SK-N-SH (cell line): ENCODE measurements at regions not wholly inside any gene's neighbourhood (a gene's known extent, or its start where the extent isn't known, plus 50 kb on each side); places are given as distances from the start of the nearest gene placed in this dataset.

ENCODE experiments used
- CTCF ChIA-PET: fragments of 300-600, 350-600 bp; formaldehyde crosslinking; extraction: SDS; loops from one replicate; lab custom pipeline; 2021; lab: Yijun Ruan, JAX
- POLR2A ChIA-PET: fragments of 350-600 bp; sonication (Branson Sonifier 250); formaldehyde crosslinking; extraction: SDS; loops from one replicate; lab custom pipeline; 2020; ENCODE audit warnings: antibody characterized with exemption, inconsistent platforms; lab: Yijun Ruan, JAX
- DNase-seq: peaks from one replicate; pipeline ENCODE4 v3.0.0; 2012
- H2AFZ ChIP-seq: fragments of 200-600 bp; sonication (generic); 2 replicates; pipeline ENCODE4 v1.8.1; 2016; ENCODE audit warnings: antibody characterized with exemption, mild to moderate bottlenecking, low read depth
- H3F3A ChIP-seq: fragments of 200-600 bp; sonication (generic); replicated peaks from 2 replicates; pipeline ENCODE3; 2016; ENCODE audit warnings: antibody characterized with exemption, mild to moderate bottlenecking; ENCODE audit not compliant: insufficient read depth
- H3K27ac ChIP-seq, 2 experiments: fragments of 200-500 bp in 1 of 2; fragments of 200-600 bp in 1 of 2; sonication (Bioruptor generic) in 1 of 2; sonication (generic), shearing (Covaris generic) in 1 of 2; 2 replicates each; pipeline versions ENCODE4 v1.5.1 to v1.6.1; 2014 to 2016; ENCODE audit warnings: low read depth in 2 of 2, inconsistent platforms in 1 of 2, low read length in 1 of 2, mild to moderate bottlenecking in 1 of 2, mixed read lengths in 1 of 2
- H3K27me3 ChIP-seq: fragments of 200-600 bp; sonication (generic), shearing (Covaris generic); 2 replicates; pipeline ENCODE4 v1.6.1; 2016; ENCODE audit warnings: mixed run types; ENCODE audit not compliant: insufficient read depth
- H3K36me3 ChIP-seq, 2 experiments: fragments of 200-500 bp in 1 of 2; fragments of 200-600 bp in 1 of 2; sonication (Bioruptor generic) in 1 of 2; sonication (generic) in 1 of 2; replicated peaks in 1 of 2; 2 replicates each; pipeline versions ENCODE3 to v1.5.1; 2014 to 2016; ENCODE audit warnings: low read length in 1 of 2, mild to moderate bottlenecking in 1 of 2; ENCODE audit not compliant: insufficient read depth in 2 of 2, control insufficient read depth in 1 of 2
- H3K4me1 ChIP-seq, 2 experiments: fragments of 200-500 bp in 1 of 2; fragments of 200-600 bp in 1 of 2; sonication (Bioruptor generic) in 1 of 2; sonication (generic), shearing (Covaris generic) in 1 of 2; 2 replicates each; pipeline versions ENCODE4 v1.5.1 to v1.6.1; 2014 to 2016; ENCODE audit warnings: low read depth in 1 of 2, low read length in 1 of 2, mixed run types in 1 of 2; ENCODE audit not compliant: insufficient read depth in 2 of 2, control insufficient read depth in 1 of 2
- H3K4me2 ChIP-seq: fragments of 200-600 bp; sonication (generic), shearing (Covaris generic); 2 replicates; pipeline ENCODE4 v1.6.1; 2017; ENCODE audit warnings: mixed run types
- H3K4me3 ChIP-seq, 2 experiments: fragments of 200-500 bp in 1 of 2; fragments of 200-600 bp in 1 of 2; sonication (Bioruptor generic) in 1 of 2; sonication (generic), shearing (Covaris generic) in 1 of 2; 2 replicates each; pipeline versions ENCODE4 v1.5.1 to v1.8.1; 2014 to 2016; ENCODE audit warnings: low read depth in 2 of 2, inconsistent platforms in 1 of 2, low read length in 1 of 2, mild to moderate bottlenecking in 1 of 2, mixed read lengths in 1 of 2, moderate library complexity in 1 of 2
- H3K79me2 ChIP-seq: fragments of 200-600 bp; sonication (generic); 2 replicates; pipeline ENCODE4 v1.8.1; 2017; ENCODE audit warnings: mild to moderate bottlenecking; ENCODE audit not compliant: insufficient read depth
- H3K9ac ChIP-seq: fragments of 200-600 bp; sonication (generic); 2 replicates; pipeline ENCODE4 v1.6.1; 2017; ENCODE audit warnings: mixed run types
- H3K9me2 ChIP-seq: fragments of 200-600 bp; sonication (generic); 2 replicates; pipeline ENCODE4 v1.6.1; 2017; ENCODE audit warnings: mixed run types
- H3K9me3 ChIP-seq: fragments of 200-600 bp; sonication (generic); 2 replicates; pipeline ENCODE4 v1.6.1; 2017; ENCODE audit warnings: mixed run types, mild to moderate bottlenecking, moderate library complexity
- H4K20me1 ChIP-seq: fragments of 200-600 bp; sonication (generic); 2 replicates; pipeline ENCODE4 v1.6.1; 2017; ENCODE audit warnings: mild to moderate bottlenecking, mixed run types; ENCODE audit not compliant: insufficient read depth
- CHD2 ChIP-seq: fragments of 150-350 bp; IDR thresholded peaks from 2 replicates; pipeline ENCODE4 v1.6.1; 2018; ENCODE audit warnings: low read length; ENCODE audit not compliant: partially characterized antibody
- EP300 ChIP-seq, 2 experiments: IDR thresholded peaks; 2 replicates each; pipeline versions ENCODE4 v1.4.0 to v1.6.1; 2012; ENCODE audit warnings: borderline replicate concordance in 1 of 2, low read depth in 1 of 2, low read length in 1 of 2
- EZH2phosphoT487 ChIP-seq: fragments of 200-600 bp; sonication (generic); IDR thresholded peaks from 2 replicates; pipeline ENCODE4 v1.6.1; 2017; ENCODE audit warnings: low read depth, mixed run types, mild to moderate bottlenecking, antibody characterized with exemption, moderate library complexity, borderline replicate concordance
- FOSL2 ChIP-seq: IDR thresholded peaks from 2 replicates; pipeline ENCODE4 v1.4.0; 2012; ENCODE audit warnings: low read depth, mild to moderate bottlenecking, moderate library complexity, borderline replicate concordance
- FOXJ3 ChIP-seq: sonication (generic); formaldehyde crosslinking; IDR thresholded peaks from 2 replicates; pipeline ENCODE4 v1.5.1; 2020; ENCODE audit warnings: mild to moderate bottlenecking, missing genetic modification reagents
- GABPA ChIP-seq: IDR thresholded peaks from 2 replicates; pipeline ENCODE4 v1.4.0; 2012; ENCODE audit warnings: low read depth, mild to moderate bottlenecking
- GATA2 ChIP-seq: sonication (generic); formaldehyde crosslinking; IDR thresholded peaks from 2 replicates; pipeline ENCODE4 v1.5.0; 2020; ENCODE audit warnings: mild to moderate bottlenecking, missing genetic modification reagents
- MEF2A ChIP-seq: IDR thresholded peaks from 2 replicates; pipeline ENCODE4 v1.4.0; 2012; ENCODE audit warnings: low read depth, borderline replicate concordance
- NFIC ChIP-seq: IDR thresholded peaks from 2 replicates; pipeline ENCODE4 v1.4.0; 2012; ENCODE audit warnings: borderline replicate concordance
- POLR2AphosphoS5 ChIP-seq: IDR thresholded peaks from 2 replicates; pipeline ENCODE4 v1.6.1; 2012; ENCODE audit warnings: low read depth, low read length
- RCOR1 ChIP-seq: fragments of 150-350 bp; IDR thresholded peaks from 2 replicates; pipeline ENCODE4 v1.6.1; 2017; ENCODE audit warnings: antibody characterized with exemption, low read length
- RFX5 ChIP-seq: IDR thresholded peaks from 2 replicates; pipeline ENCODE4 v1.6.1; 2012; ENCODE audit warnings: mild to moderate bottlenecking, improper control_type of control experiment, low read length
- RXRA ChIP-seq: IDR thresholded peaks from 2 replicates; pipeline ENCODE4 v1.4.0; 2012; ENCODE audit warnings: low read depth, mild to moderate bottlenecking, borderline replicate concordance
- SIN3A ChIP-seq: IDR thresholded peaks from 2 replicates; pipeline ENCODE4 v1.6.1; 2012; ENCODE audit warnings: low read depth, mild to moderate bottlenecking, low read length, moderate library complexity, borderline replicate concordance
- TAF1 ChIP-seq: IDR thresholded peaks from 2 replicates; pipeline ENCODE4 v1.6.1; 2012; ENCODE audit warnings: low read depth, mild to moderate bottlenecking, low read length, moderate library complexity, borderline replicate concordance
- whole genome bisulfite sequencing: methylation state at CpG from one replicate; pipeline ENCODE4 v1.1.6; 2017; ENCODE audit warnings: low lambda C conversion rate; 5-methylcytosine and 5-hydroxymethylcytosine counted together
- TF ChIP-seq, protein P1 (sequence below): fragments of 150-350 bp; IDR thresholded peaks from 2 replicates; pipeline ENCODE4 v1.6.1; 2016; ENCODE audit warnings: mild to moderate bottlenecking, low read depth, low read length
- TF ChIP-seq, protein P2 (sequence below): fragments of 150-350 bp; IDR thresholded peaks from 2 replicates; pipeline ENCODE4 v1.6.1; 2017; ENCODE audit warnings: antibody characterized with exemption, low read length, low read depth, borderline replicate concordance
- TF ChIP-seq, protein P3 (sequence below): IDR thresholded peaks from 2 replicates; pipeline ENCODE4 v1.4.0; 2012; ENCODE audit warnings: low read depth, borderline replicate concordance

DNA sequence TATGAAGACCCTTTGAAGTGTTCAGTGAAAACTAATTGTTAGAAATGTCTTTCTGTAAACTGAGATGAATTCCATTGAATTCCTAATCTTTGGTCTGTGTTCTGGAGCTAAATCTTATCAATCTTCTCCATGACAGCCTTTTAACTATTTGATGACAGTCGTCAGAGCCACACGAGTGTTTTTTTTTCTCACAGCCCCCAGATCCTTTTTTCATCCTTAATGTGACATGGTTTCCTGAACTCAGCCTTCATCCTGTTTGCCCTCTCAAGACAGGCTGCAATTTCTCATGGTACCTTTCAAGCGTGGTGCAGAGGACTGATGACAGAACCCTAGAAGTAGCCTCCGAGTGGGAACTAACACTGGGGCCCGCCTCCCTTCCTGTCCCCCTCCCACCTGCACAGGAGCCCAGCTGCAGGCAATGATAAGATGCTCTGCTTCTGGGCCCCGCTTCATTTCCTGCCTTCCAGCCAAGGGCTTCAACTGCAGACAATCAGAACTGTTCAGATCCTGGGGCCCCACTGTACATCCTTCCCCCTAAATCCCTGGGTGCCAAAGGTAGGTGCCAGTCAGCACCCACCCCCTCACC lies 114.6 kb upstream of the VAV3 start:
- ChIA-PET POLR2A (no interaction called here), CTCF (no interaction called here)
- no peaks in the 10 kb centered on the region for H3K9me3 ChIP-seq
- H3K27me3 ChIP-seq: no peaks in the 10 kb centered on the region
- no peak overlapping the region for H3K4me3 ChIP-seq
- WGBS: 34% methylated on average over 6 of the region's 6 CpGs
- no peak overlapping the region for H3K4me2 ChIP-seq
- no peak overlapping the region for H2AFZ ChIP-seq
- H3K9ac ChIP-seq: no peak overlapping the region
- H3K9me2 ChIP-seq: no peaks in the 10 kb centered on the region
- no peaks in the 10 kb centered on the region; a peak in 1 of 4 replicates for H3K4me1 ChIP-seq
- no peaks in the 10 kb centered on the region for H3K36me3 ChIP-seq
- no peak for DNase-seq
- no peaks in the 10 kb centered on the region for H3K79me2 ChIP-seq
- H3K27ac ChIP-seq: no peak overlapping the region
- TF ChIP-seq RXRA: no peak
- TF ChIP-seq, protein P1, sequence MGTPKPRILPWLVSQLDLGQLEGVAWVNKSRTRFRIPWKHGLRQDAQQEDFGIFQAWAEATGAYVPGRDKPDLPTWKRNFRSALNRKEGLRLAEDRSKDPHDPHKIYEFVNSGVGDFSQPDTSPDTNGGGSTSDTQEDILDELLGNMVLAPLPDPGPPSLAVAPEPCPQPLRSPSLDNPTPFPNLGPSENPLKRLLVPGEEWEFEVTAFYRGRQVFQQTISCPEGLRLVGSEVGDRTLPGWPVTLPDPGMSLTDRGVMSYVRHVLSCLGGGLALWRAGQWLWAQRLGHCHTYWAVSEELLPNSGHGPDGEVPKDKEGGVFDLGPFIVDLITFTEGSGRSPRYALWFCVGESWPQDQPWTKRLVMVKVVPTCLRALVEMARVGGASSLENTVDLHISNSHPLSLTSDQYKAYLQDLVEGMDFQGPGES: no peak
- no peak for TF ChIP-seq RCOR1
- TF ChIP-seq CHD2: no peak
- no peak for TF ChIP-seq FOXJ3 (CRISPR knock-in tag)
- TF ChIP-seq EZH2phosphoT487: no peak
- no peak for TF ChIP-seq GABPA
- TF ChIP-seq GATA2: no peak
- TF ChIP-seq, protein P2, sequence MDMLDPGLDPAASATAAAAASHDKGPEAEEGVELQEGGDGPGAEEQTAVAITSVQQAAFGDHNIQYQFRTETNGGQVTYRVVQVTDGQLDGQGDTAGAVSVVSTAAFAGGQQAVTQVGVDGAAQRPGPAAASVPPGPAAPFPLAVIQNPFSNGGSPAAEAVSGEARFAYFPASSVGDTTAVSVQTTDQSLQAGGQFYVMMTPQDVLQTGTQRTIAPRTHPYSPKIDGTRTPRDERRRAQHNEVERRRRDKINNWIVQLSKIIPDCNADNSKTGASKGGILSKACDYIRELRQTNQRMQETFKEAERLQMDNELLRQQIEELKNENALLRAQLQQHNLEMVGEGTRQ: no peak
- no peak for TF ChIP-seq RFX5
- TF ChIP-seq EP300 (IDR thresholded peaks at IDR 0.05; ENCODE audit: borderline replicate concordance in 1 of 2, low read depth in 1 of 2, low read length in 1 of 2): no peak
- TF ChIP-seq POLR2AphosphoS5: no peak
- no peak for TF ChIP-seq FOSL2
- H4K20me1 ChIP-seq: no peaks in the 10 kb centered on the region
- H3F3A ChIP-seq: no peaks in the 10 kb centered on the region

DNA sequence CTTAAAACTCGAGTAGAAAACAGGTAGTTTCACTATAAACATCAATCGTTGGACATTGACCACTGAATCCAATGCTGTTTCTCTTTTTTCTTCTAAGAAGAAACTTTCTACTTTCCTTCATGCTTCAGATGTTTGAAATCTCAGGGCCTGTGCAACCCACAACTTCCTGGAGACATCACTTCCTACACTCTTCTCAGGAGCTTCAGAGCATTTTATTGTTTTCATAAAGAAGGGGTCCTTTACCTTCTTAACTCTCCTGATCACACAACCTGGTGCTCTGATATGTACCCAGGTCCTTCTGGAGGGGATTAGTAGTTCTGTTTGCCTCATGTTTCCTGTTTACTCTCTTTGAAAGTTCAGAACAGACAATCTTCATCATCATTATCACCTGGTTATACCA lies 113.0 kb upstream of the VAV3 start:
- ChIA-PET POLR2A (no interaction called here), CTCF (no interaction called here)
- DNase-seq: no peak
- H3F3A ChIP-seq: no peaks in the 10 kb centered on the region
- H3K4me3 ChIP-seq: no peak overlapping the region
- H3K79me2 ChIP-seq: no peaks in the 10 kb centered on the region
- H3K36me3 ChIP-seq: no peaks in the 10 kb centered on the region
- no peaks in the 10 kb centered on the region for H3K9me3 ChIP-seq
- no peak overlapping the region for H3K9ac ChIP-seq
- H2AFZ ChIP-seq: no peak overlapping the region
- TF ChIP-seq RFX5 (no peak), TAF1 (no peak), MEF2A (no peak), SIN3A (no peak), NFIC (no peak)
- TF ChIP-seq, protein P3, sequence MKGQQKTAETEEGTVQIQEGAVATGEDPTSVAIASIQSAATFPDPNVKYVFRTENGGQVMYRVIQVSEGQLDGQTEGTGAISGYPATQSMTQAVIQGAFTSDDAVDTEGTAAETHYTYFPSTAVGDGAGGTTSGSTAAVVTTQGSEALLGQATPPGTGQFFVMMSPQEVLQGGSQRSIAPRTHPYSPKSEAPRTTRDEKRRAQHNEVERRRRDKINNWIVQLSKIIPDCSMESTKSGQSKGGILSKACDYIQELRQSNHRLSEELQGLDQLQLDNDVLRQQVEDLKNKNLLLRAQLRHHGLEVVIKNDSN: no peak
- H3K9me2 ChIP-seq: no peaks in the 10 kb centered on the region
- H3K27me3 ChIP-seq: no peaks in the 10 kb centered on the region
- no peak overlapping the region for H3K4me2 ChIP-seq
- no peak overlapping the region for H3K27ac ChIP-seq
- 15% methylated on average over 2 of the region's 2 CpGs for whole genome bisulfite sequencing
- H3K4me1 ChIP-seq: no peaks in the 10 kb centered on the region; a peak in 1 of 4 replicates
- H4K20me1 ChIP-seq: no peaks in the 10 kb centered on the region
